ENCODE measurements at regions not wholly inside any gene's neighbourhood (a gene's known extent, or its start where the extent isn't known, plus 50 kb on each side); places are given as distances from the start of the nearest gene placed in this dataset.

DNA sequence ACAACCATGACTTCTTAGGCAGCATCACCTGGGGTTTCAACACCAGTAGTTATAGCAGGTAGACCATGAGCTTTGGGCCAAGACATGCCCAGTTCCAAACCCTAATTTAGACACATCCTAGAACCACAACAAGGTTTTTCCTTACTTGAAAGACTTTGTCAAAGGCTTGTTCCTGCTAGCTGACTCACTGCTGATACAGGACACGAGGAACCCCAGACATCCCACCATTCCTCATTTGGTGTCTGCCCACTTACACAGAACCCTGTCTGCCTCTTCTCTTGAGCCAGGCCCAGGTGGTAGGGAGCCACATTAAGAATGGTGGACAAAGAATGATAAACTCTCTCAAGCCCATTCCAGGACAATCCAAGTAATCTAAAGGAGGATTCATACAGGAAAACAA is 109.0 kb downstream of the CCDC71L start:
- ATAC-seq, result no peak
- TF ChIP-seq, protein P1, sequence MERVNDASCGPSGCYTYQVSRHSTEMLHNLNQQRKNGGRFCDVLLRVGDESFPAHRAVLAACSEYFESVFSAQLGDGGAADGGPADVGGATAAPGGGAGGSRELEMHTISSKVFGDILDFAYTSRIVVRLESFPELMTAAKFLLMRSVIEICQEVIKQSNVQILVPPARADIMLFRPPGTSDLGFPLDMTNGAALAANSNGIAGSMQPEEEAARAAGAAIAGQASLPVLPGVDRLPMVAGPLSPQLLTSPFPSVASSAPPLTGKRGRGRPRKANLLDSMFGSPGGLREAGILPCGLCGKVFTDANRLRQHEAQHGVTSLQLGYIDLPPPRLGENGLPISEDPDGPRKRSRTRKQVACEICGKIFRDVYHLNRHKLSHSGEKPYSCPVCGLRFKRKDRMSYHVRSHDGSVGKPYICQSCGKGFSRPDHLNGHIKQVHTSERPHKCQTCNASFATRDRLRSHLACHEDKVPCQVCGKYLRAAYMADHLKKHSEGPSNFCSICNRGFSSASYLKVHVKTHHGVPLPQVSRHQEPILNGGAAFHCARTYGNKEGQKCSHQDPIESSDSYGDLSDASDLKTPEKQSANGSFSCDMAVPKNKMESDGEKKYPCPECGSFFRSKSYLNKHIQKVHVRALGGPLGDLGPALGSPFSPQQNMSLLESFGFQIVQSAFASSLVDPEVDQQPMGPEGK (CRISPR knock-in tag; IDR thresholded peaks at IDR 0.05; ENCODE audit: borderline replicate concordance), result no peak
- TF ChIP-seq SNAI2 (CRISPR knock-in tag; IDR thresholded peaks at IDR 0.05) (no peak), ZFP30 (CRISPR knock-in tag; IDR thresholded peaks at IDR 0.05) (no peak), CSRNP3 (CRISPR knock-in tag; IDR thresholded peaks at IDR 0.05) (no peak), TCF4 (CRISPR knock-in tag; IDR thresholded peaks at IDR 0.05; ENCODE audit: borderline replicate concordance) (no peak), GLIS3 (CRISPR knock-in tag; IDR thresholded peaks at IDR 0.05) (no peak), CSDC2 (CRISPR knock-in tag; IDR thresholded peaks at IDR 0.05) (no peak), ISL1 (CRISPR knock-in tag; IDR thresholded peaks at IDR 0.05) (no peak), ZC3H10 (CRISPR knock-in tag; IDR thresholded peaks at IDR 0.05) (no peak), RARB (CRISPR knock-in tag; IDR thresholded peaks at IDR 0.05) (no peak), POU6F1 (CRISPR knock-in tag; IDR thresholded peaks at IDR 0.05; ENCODE audit: borderline replicate concordance, low read depth) (no peak), TSHZ2 (CRISPR knock-in tag; IDR thresholded peaks at IDR 0.05) (no peak), BACH2 (CRISPR knock-in tag; IDR thresholded peaks at IDR 0.05; ENCODE audit: borderline replicate concordance) (no peak), ZNF8 (CRISPR knock-in tag; IDR thresholded peaks at IDR 0.05) (no peak), CREB5 (CRISPR knock-in tag; IDR thresholded peaks at IDR 0.05; ENCODE audit: low read depth) (no peak), OSR1 (CRISPR knock-in tag; IDR thresholded peaks at IDR 0.05) (no peak), ZNF70 (CRISPR knock-in tag; IDR thresholded peaks at IDR 0.05) (no peak)

DNA sequence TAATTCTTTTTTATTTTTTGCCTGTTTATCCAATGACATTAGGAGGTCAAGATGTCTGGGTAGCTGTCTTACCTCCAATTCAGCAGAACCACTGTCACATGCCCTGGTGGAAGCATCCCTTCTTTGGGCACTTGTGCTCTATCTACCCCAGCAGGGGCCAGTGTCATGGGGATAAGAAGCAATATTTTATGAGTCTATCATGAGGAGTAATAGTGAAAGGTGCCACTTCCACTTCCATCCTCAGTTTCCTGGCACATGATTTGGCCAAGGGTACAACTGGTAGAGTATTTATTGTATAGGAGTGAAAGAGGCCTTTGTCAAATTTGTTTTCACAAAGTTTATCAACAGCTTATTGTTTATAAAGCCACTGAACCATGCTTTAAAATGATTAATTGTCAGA is 112.5 kb downstream of the CCDC71L start:
- TF ChIP-seq SNAI2 (CRISPR knock-in tag; IDR thresholded peaks at IDR 0.05) (no peak), TCF4 (CRISPR knock-in tag; IDR thresholded peaks at IDR 0.05; ENCODE audit: borderline replicate concordance) (no peak), RARB (CRISPR knock-in tag; IDR thresholded peaks at IDR 0.05) (no peak), ZFP30 (CRISPR knock-in tag; IDR thresholded peaks at IDR 0.05) (no peak), ARNTL (CRISPR knock-in tag; IDR thresholded peaks at IDR 0.05; ENCODE audit: borderline replicate concordance, low read depth) (no peak), ESRRG (CRISPR knock-in tag; IDR thresholded peaks at IDR 0.05) (no peak), TOX (CRISPR knock-in tag; IDR thresholded peaks at IDR 0.05; ENCODE audit: borderline replicate concordance) (no peak), CSDC2 (CRISPR knock-in tag; IDR thresholded peaks at IDR 0.05) (no peak), GLIS3 (CRISPR knock-in tag; IDR thresholded peaks at IDR 0.05) (no peak), PPARA (CRISPR knock-in tag; IDR thresholded peaks at IDR 0.05; ENCODE audit: borderline replicate concordance) (no peak), OSR1 (CRISPR knock-in tag; IDR thresholded peaks at IDR 0.05) (no peak), ISL1 (CRISPR knock-in tag; IDR thresholded peaks at IDR 0.05) (no peak), CREB5 (CRISPR knock-in tag; IDR thresholded peaks at IDR 0.05; ENCODE audit: low read depth) (no peak), ZNF565 (CRISPR knock-in tag; conservative IDR thresholded peaks at IDR 0.05; ENCODE audit: low read depth) (no peak), ZFP3 (CRISPR knock-in tag; IDR thresholded peaks at IDR 0.05) (no peak)
- TF ChIP-seq, protein P1 (CRISPR knock-in tag; IDR thresholded peaks at IDR 0.05; ENCODE audit: borderline replicate concordance), result no peak
- ATAC-seq, result no peak

All from SK-N-SH treated with all-trans-retinoic acid at 6 μM for 48 hours (cell line).